ENCODE measurements at regions not wholly inside any gene's neighbourhood (a gene's known extent, or its start where the extent isn't known, plus 50 kb on each side); places are given as distances from the start of the nearest gene placed in this dataset.
A peak's percentile ranks its signal among the peaks of the same experiment; 100 is the strongest.

GRCh38 chr4:186775902-186776301 is 52.2 kb upstream of the FAT1 start:
- H3K27ac ChIP-seq = no peak overlapping the region
- no peak for TF ChIP-seq CTCF (IDR thresholded peaks at IDR 0.05; ENCODE audit: low read depth, low read length, missing control alignments)

GRCh38 chr4:186778134-186778533 is 54.5 kb upstream of the FAT1 start:
- Histone ChIP-seq H3K4me3 (ENCODE audit: low read depth, low read length) (no peak overlapping the region), H3K27me3 (replicated peaks) (no peaks in the 10 kb centered on the region), H3K36me3 (replicated peaks) (no peaks in the 10 kb centered on the region), H3K27ac (no peak overlapping the region)
- in situ Hi-C loops (cut with HindIII; ENCODE audit: low pct_ligation_motif_present, low sequenced_read_pairs) = no loop called here
- no peak for DNase-seq
- no peak for TF ChIP-seq CTCF (IDR thresholded peaks at IDR 0.05; ENCODE audit: low read depth, low read length, missing control alignments)

More at GRCh38 chr4:186775902-186776301, 52.2 kb upstream of the FAT1 start:
- Histone ChIP-seq H3K36me3 (replicated peaks) (no peaks in the 10 kb centered on the region), H3K4me3 (ENCODE audit: low read depth, low read length) (no peak overlapping the region), H3K27me3 (replicated peaks) (no peaks in the 10 kb centered on the region)
- in situ Hi-C loops (cut with HindIII; ENCODE audit: low pct_ligation_motif_present, low sequenced_read_pairs) = no loop called here
- no peak for DNase-seq

- Histone ChIP-seq H3K4me3 (ENCODE audit: low read depth, low read length) (no peak overlapping the region), H3K27ac (peak overlapping the region; percentile 74), H3K36me3 (replicated peaks) (no peaks in the 10 kb centered on the region), H3K27me3 (replicated peaks) (no peaks in the 10 kb centered on the region)
- no peak for DNase-seq
- in situ Hi-C loops (cut with HindIII; ENCODE audit: low pct_ligation_motif_present, low sequenced_read_pairs) = no loop called here
- no peak for TF ChIP-seq CTCF (IDR thresholded peaks at IDR 0.05; ENCODE audit: low read depth, low read length, missing control alignments)
Measured at GRCh38 chr4:186780291-186781031, 56.8 kb upstream of the FAT1 start.

GRCh38 chr4:186781032-186781917 is 57.6 kb upstream of the FAT1 start:
- Histone ChIP-seq H3K4me3 (ENCODE audit: low read depth, low read length) (no peak overlapping the region), H3K27ac (peak overlapping the region; percentile 74), H3K36me3 (replicated peaks) (no peaks in the 10 kb centered on the region), H3K27me3 (replicated peaks) (no peaks in the 10 kb centered on the region)
- DNase-seq = peak; percentile 87
- in situ Hi-C loops (cut with HindIII; ENCODE audit: low pct_ligation_motif_present, low sequenced_read_pairs) = no loop called here
- TF ChIP-seq CTCF (IDR thresholded peaks at IDR 0.05; ENCODE audit: low read depth, low read length, missing control alignments) = no peak

GRCh38 chr4:186782302-186782701 is 58.6 kb upstream of the FAT1 start:
- Histone ChIP-seq H3K4me3 (ENCODE audit: low read depth, low read length) (no peak overlapping the region), H3K27me3 (replicated peaks) (no peaks in the 10 kb centered on the region), H3K36me3 (replicated peaks) (no peaks in the 10 kb centered on the region), H3K27ac (no peak overlapping the region)
- no peak for TF ChIP-seq CTCF (IDR thresholded peaks at IDR 0.05; ENCODE audit: low read depth, low read length, missing control alignments)
- no peak for DNase-seq
- in situ Hi-C loops (cut with HindIII; ENCODE audit: low pct_ligation_motif_present, low sequenced_read_pairs) = no loop called here
